SK-N-SH (cell line): ENCODE measurements at regions not wholly inside any gene's neighbourhood (a gene's known extent, or its start where the extent isn't known, plus 50 kb on each side); places are given as distances from the start of the nearest gene placed in this dataset.
"Not testable (repeated sequence)": the region's sequence is repeated elsewhere in the genome, so short reads cannot be mapped to it uniquely, and the experiment has no call there.

Experiments used
- CTCF ChIA-PET: fragments of 300-600, 350-600 bp; formaldehyde crosslinking; extraction: SDS; loops from one replicate; lab custom pipeline; 2021; lab: Yijun Ruan, JAX
- POLR2A ChIA-PET: fragments of 350-600 bp; sonication (Branson Sonifier 250); formaldehyde crosslinking; extraction: SDS; loops from one replicate; lab custom pipeline; 2020; ENCODE audit warnings: antibody characterized with exemption, inconsistent platforms; lab: Yijun Ruan, JAX
- DNase-seq: peaks from one replicate; pipeline ENCODE4 v3.0.0; 2012
- H2AFZ ChIP-seq: fragments of 200-600 bp; sonication (generic); 2 replicates; pipeline ENCODE4 v1.8.1; 2016; ENCODE audit warnings: antibody characterized with exemption, mild to moderate bottlenecking, low read depth
- H3F3A ChIP-seq: fragments of 200-600 bp; sonication (generic); replicated peaks from 2 replicates; pipeline ENCODE3; 2016; ENCODE audit warnings: antibody characterized with exemption, mild to moderate bottlenecking; ENCODE audit not compliant: insufficient read depth
- H3K27ac ChIP-seq, 2 experiments: fragments of 200-500 bp in 1 of 2; fragments of 200-600 bp in 1 of 2; sonication (Bioruptor generic) in 1 of 2; sonication (generic), shearing (Covaris generic) in 1 of 2; 2 replicates each; pipeline versions ENCODE4 v1.5.1 to v1.6.1; 2014 to 2016; ENCODE audit warnings: low read depth in 2 of 2, inconsistent platforms in 1 of 2, low read length in 1 of 2, mild to moderate bottlenecking in 1 of 2, mixed read lengths in 1 of 2
- H3K27me3 ChIP-seq: fragments of 200-600 bp; sonication (generic), shearing (Covaris generic); 2 replicates; pipeline ENCODE4 v1.6.1; 2016; ENCODE audit warnings: mixed run types; ENCODE audit not compliant: insufficient read depth
- H3K36me3 ChIP-seq, 2 experiments: fragments of 200-500 bp in 1 of 2; fragments of 200-600 bp in 1 of 2; sonication (Bioruptor generic) in 1 of 2; sonication (generic) in 1 of 2; replicated peaks in 1 of 2; 2 replicates each; pipeline versions ENCODE3 to v1.5.1; 2014 to 2016; ENCODE audit warnings: low read length in 1 of 2, mild to moderate bottlenecking in 1 of 2; ENCODE audit not compliant: insufficient read depth in 2 of 2, control insufficient read depth in 1 of 2
- H3K4me1 ChIP-seq, 2 experiments: fragments of 200-500 bp in 1 of 2; fragments of 200-600 bp in 1 of 2; sonication (Bioruptor generic) in 1 of 2; sonication (generic), shearing (Covaris generic) in 1 of 2; 2 replicates each; pipeline versions ENCODE4 v1.5.1 to v1.6.1; 2014 to 2016; ENCODE audit warnings: low read depth in 1 of 2, low read length in 1 of 2, mixed run types in 1 of 2; ENCODE audit not compliant: insufficient read depth in 2 of 2, control insufficient read depth in 1 of 2
- H3K4me2 ChIP-seq: fragments of 200-600 bp; sonication (generic), shearing (Covaris generic); 2 replicates; pipeline ENCODE4 v1.6.1; 2017; ENCODE audit warnings: mixed run types
- H3K4me3 ChIP-seq, 2 experiments: fragments of 200-500 bp in 1 of 2; fragments of 200-600 bp in 1 of 2; sonication (Bioruptor generic) in 1 of 2; sonication (generic), shearing (Covaris generic) in 1 of 2; 2 replicates each; pipeline versions ENCODE4 v1.5.1 to v1.8.1; 2014 to 2016; ENCODE audit warnings: low read depth in 2 of 2, inconsistent platforms in 1 of 2, low read length in 1 of 2, mild to moderate bottlenecking in 1 of 2, mixed read lengths in 1 of 2, moderate library complexity in 1 of 2
- H3K79me2 ChIP-seq: fragments of 200-600 bp; sonication (generic); 2 replicates; pipeline ENCODE4 v1.8.1; 2017; ENCODE audit warnings: mild to moderate bottlenecking; ENCODE audit not compliant: insufficient read depth
- H3K9ac ChIP-seq: fragments of 200-600 bp; sonication (generic); 2 replicates; pipeline ENCODE4 v1.6.1; 2017; ENCODE audit warnings: mixed run types
- H3K9me2 ChIP-seq: fragments of 200-600 bp; sonication (generic); 2 replicates; pipeline ENCODE4 v1.6.1; 2017; ENCODE audit warnings: mixed run types
- H3K9me3 ChIP-seq: fragments of 200-600 bp; sonication (generic); 2 replicates; pipeline ENCODE4 v1.6.1; 2017; ENCODE audit warnings: mixed run types, mild to moderate bottlenecking, moderate library complexity
- H4K20me1 ChIP-seq: fragments of 200-600 bp; sonication (generic); 2 replicates; pipeline ENCODE4 v1.6.1; 2017; ENCODE audit warnings: mild to moderate bottlenecking, mixed run types; ENCODE audit not compliant: insufficient read depth
- EP300 ChIP-seq, 2 experiments: IDR thresholded peaks; 2 replicates each; pipeline versions ENCODE4 v1.4.0 to v1.6.1; 2012; ENCODE audit warnings: borderline replicate concordance in 1 of 2, low read depth in 1 of 2, low read length in 1 of 2
- FOSL2 ChIP-seq: IDR thresholded peaks from 2 replicates; pipeline ENCODE4 v1.4.0; 2012; ENCODE audit warnings: low read depth, mild to moderate bottlenecking, moderate library complexity, borderline replicate concordance
- FOXJ3 ChIP-seq: sonication (generic); formaldehyde crosslinking; IDR thresholded peaks from 2 replicates; pipeline ENCODE4 v1.5.1; 2020; ENCODE audit warnings: mild to moderate bottlenecking, missing genetic modification reagents
- FOXM1 ChIP-seq: IDR thresholded peaks from 2 replicates; pipeline ENCODE4 v1.4.0; 2012; ENCODE audit warnings: low read depth, mild to moderate bottlenecking
- GABPA ChIP-seq: IDR thresholded peaks from 2 replicates; pipeline ENCODE4 v1.4.0; 2012; ENCODE audit warnings: low read depth, mild to moderate bottlenecking
- GATA2 ChIP-seq: sonication (generic); formaldehyde crosslinking; IDR thresholded peaks from 2 replicates; pipeline ENCODE4 v1.5.0; 2020; ENCODE audit warnings: mild to moderate bottlenecking, missing genetic modification reagents
- MAX ChIP-seq: IDR thresholded peaks from 2 replicates; pipeline ENCODE4 v1.4.0; 2012; ENCODE audit warnings: low read depth
- PBX3 ChIP-seq: IDR thresholded peaks from 2 replicates; pipeline ENCODE4; 2012
- POLR2AphosphoS5 ChIP-seq: IDR thresholded peaks from 2 replicates; pipeline ENCODE4 v1.6.1; 2012; ENCODE audit warnings: low read depth, low read length
- RCOR1 ChIP-seq: fragments of 150-350 bp; IDR thresholded peaks from 2 replicates; pipeline ENCODE4 v1.6.1; 2017; ENCODE audit warnings: antibody characterized with exemption, low read length
- SIN3A ChIP-seq: IDR thresholded peaks from 2 replicates; pipeline ENCODE4 v1.6.1; 2012; ENCODE audit warnings: low read depth, mild to moderate bottlenecking, low read length, moderate library complexity, borderline replicate concordance
- SMC3 ChIP-seq: IDR thresholded peaks from 2 replicates; pipeline ENCODE4 v1.6.1; 2012; ENCODE audit warnings: low read depth, low read length, improper control_type of control experiment
- TAF1 ChIP-seq: IDR thresholded peaks from 2 replicates; pipeline ENCODE4 v1.6.1; 2012; ENCODE audit warnings: low read depth, mild to moderate bottlenecking, low read length, moderate library complexity, borderline replicate concordance
- TCF12 ChIP-seq: IDR thresholded peaks from 2 replicates; pipeline ENCODE4 v1.4.0; 2012
- TEAD4 ChIP-seq: IDR thresholded peaks from 2 replicates; pipeline ENCODE4 v1.4.0; 2012; ENCODE audit warnings: mild to moderate bottlenecking, borderline replicate concordance; ENCODE audit not compliant: insufficient read depth
- USF2 ChIP-seq: fragments of 150-350 bp; IDR thresholded peaks from 2 replicates; pipeline ENCODE4 v1.6.1; 2017; ENCODE audit warnings: antibody characterized with exemption, low read length, low read depth, borderline replicate concordance
- WGBS: methylation state at CpG from one replicate; pipeline ENCODE4 v1.1.6; 2017; ENCODE audit warnings: low lambda C conversion rate; 5-methylcytosine and 5-hydroxymethylcytosine counted together
- TF ChIP-seq, protein P1 (sequence below): IDR thresholded peaks from 2 replicates; pipeline ENCODE4 v1.4.0; 2012; ENCODE audit warnings: low read depth, borderline replicate concordance
- TF ChIP-seq, protein P2 (sequence below): IDR thresholded peaks from 2 replicates; pipeline ENCODE4 v1.4.0; 2012; ENCODE audit warnings: low read depth, borderline replicate concordance

GRCh38 chr9:85859765-85860164 lies 81.2 kb upstream of the NAA35 start:
- Histone ChIP-seq H3F3A (no peaks in the 10 kb centered on the region), H3K4me3 (no peak overlapping the region), H3K79me2 (no peaks in the 10 kb centered on the region), H3K9me2 (no peaks in the 10 kb centered on the region), H3K36me3 (no peaks in the 10 kb centered on the region), H3K9me3 (no peaks in the 10 kb centered on the region), H3K4me1 (no peaks in the 10 kb centered on the region; a peak in 1 of 4 replicates), H3K9ac (no peak overlapping the region), H4K20me1 (no peaks in the 10 kb centered on the region), H2AFZ (no peak overlapping the region), H3K4me2 (no peak overlapping the region), H3K27ac (peak overlapping the region in 1 of 2 experiments; percentile 28; a peak in 2 of 4 replicates), H3K27me3 (no peaks in the 10 kb centered on the region)
- DNase-seq, result no peak
- TF ChIP-seq PBX3, result 0 out of 2 replicates have a peak, but pooled peaks have one; percentile 6
- peak in 1 of 2 experiments; percentile 48; a peak in 2 of 4 replicates for TF ChIP-seq EP300 (IDR thresholded peaks at IDR 0.05; ENCODE audit: borderline replicate concordance in 1 of 2, low read depth in 1 of 2, low read length in 1 of 2)
- TF ChIP-seq MAX, result no peak
- TF ChIP-seq RCOR1, result no peak
- TF ChIP-seq SIN3A, result no peak
- TF ChIP-seq SMC3, result no peak
- TF ChIP-seq, protein P1, sequence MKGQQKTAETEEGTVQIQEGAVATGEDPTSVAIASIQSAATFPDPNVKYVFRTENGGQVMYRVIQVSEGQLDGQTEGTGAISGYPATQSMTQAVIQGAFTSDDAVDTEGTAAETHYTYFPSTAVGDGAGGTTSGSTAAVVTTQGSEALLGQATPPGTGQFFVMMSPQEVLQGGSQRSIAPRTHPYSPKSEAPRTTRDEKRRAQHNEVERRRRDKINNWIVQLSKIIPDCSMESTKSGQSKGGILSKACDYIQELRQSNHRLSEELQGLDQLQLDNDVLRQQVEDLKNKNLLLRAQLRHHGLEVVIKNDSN, result no peak
- peak; percentile 7; the same call in 1 of the 2 replicates for TF ChIP-seq TCF12
- TF ChIP-seq GABPA, result no peak
- WGBS, result 17% methylated on average over 1 of the region's 1 CpG
- POLR2A ChIA-PET, result no interaction called here
- CTCF ChIA-PET, result interaction anchor here (1.0 kb wide), 1 partner anchor 28 kb away, joined by 4 read pairs; no protein-coding TSS in a partner anchor

DNA sequence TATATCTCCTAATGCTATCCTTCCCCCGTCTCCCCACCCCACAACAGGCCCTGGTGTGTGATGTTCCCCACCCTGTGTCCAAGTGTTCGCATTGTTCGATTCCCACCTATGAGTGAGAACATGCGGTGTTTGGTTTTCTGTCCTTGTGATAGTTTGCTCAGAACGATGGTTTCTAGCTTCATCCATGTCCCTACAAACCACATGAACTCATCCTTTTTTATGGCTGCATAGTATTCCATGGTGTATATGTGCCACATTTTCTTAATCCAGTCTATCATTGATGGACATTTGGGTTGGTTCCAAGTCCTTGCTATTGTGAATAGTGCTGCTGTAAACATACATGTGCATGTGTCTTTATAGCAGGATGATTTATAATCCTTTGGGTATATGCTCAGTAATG lies 79.1 kb upstream of the NAA35 start:
- CTCF ChIA-PET, DNase-seq, H3K27ac ChIP-seq, H3F3A ChIP-seq, POLR2A ChIA-PET, H3K36me3 ChIP-seq, H2AFZ ChIP-seq, H3K4me3 ChIP-seq, H4K20me1 ChIP-seq, H3K4me2 ChIP-seq, H3K4me1 ChIP-seq, H3K9ac ChIP-seq, H3K27me3 ChIP-seq, H3K9me2 ChIP-seq, H3K79me2 ChIP-seq, H3K9me3 ChIP-seq: not testable (repeated sequence)
- 95% methylated on average over 5 of the region's 5 CpGs for WGBS

- H3K9me2 ChIP-seq, result no peaks in the 10 kb centered on the region
- CTCF ChIA-PET, result no interaction called here
- POLR2A ChIA-PET, result no interaction called here
- TF ChIP-seq SMC3 (no peak), TEAD4 (no peak), POLR2AphosphoS5 (no peak), FOXJ3 (CRISPR knock-in tag) (no peak), GATA2 (no peak), FOSL2 (no peak), MAX (no peak), TAF1 (no peak), USF2 (no peak), FOXM1 (no peak)
- TF ChIP-seq, protein P2, sequence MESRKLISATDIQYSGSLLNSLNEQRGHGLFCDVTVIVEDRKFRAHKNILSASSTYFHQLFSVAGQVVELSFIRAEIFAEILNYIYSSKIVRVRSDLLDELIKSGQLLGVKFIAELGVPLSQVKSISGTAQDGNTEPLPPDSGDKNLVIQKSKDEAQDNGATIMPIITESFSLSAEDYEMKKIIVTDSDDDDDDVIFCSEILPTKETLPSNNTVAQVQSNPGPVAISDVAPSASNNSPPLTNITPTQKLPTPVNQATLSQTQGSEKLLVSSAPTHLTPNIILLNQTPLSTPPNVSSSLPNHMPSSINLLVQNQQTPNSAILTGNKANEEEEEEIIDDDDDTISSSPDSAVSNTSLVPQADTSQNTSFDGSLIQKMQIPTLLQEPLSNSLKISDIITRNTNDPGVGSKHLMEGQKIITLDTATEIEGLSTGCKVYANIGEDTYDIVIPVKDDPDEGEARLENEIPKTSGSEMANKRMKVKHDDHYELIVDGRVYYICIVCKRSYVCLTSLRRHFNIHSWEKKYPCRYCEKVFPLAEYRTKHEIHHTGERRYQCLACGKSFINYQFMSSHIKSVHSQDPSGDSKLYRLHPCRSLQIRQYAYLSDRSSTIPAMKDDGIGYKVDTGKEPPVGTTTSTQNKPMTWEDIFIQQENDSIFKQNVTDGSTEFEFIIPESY, result no peak
Observed at GRCh38 chr9:85863875-85864274, 77.1 kb upstream of the NAA35 start.

More at GRCh38 chr9:85863875-85864274, 77.1 kb upstream of the NAA35 start:
- H3K9me3 ChIP-seq, result no peaks in the 10 kb centered on the region
- H3K79me2 ChIP-seq, result no peaks in the 10 kb centered on the region
- DNase-seq, result no peak
- no peak overlapping the region for H3K27ac ChIP-seq
- no peaks in the 10 kb centered on the region for H3K27me3 ChIP-seq
- H3K9ac ChIP-seq, result no peak overlapping the region
- no peak overlapping the region for H3K4me2 ChIP-seq
- no peaks in the 10 kb centered on the region for H3K36me3 ChIP-seq
- H4K20me1 ChIP-seq, result no peaks in the 10 kb centered on the region
- WGBS, result 93% methylated on average over 2 of the region's 2 CpGs
- H3K4me1 ChIP-seq, result no peaks in the 10 kb centered on the region; a peak in 1 of 4 replicates
- no peaks in the 10 kb centered on the region for H3F3A ChIP-seq
- no peak overlapping the region for H3K4me3 ChIP-seq
- H2AFZ ChIP-seq, result no peak overlapping the region
